ENCODE measurements at regions not wholly inside any gene's neighbourhood (a gene's known extent, or its start where the extent isn't known, plus 50 kb on each side); places are given as distances from the start of the nearest gene placed in this dataset.
"Not testable (repeated sequence)": the region's sequence is repeated elsewhere in the genome, so short reads cannot be mapped to it uniquely, and the experiment has no call there.

- TF ChIP-seq EZH2phosphoT487 (IDR thresholded peaks at IDR 0.05; ENCODE audit: insufficient read depth, low read depth); EZH2 (IDR thresholded peaks at IDR 0.05; ENCODE audit: insufficient read depth, poor library complexity, severe bottlenecking): not testable (repeated sequence)
Measured at GRCh38 chr6:167234576-167234975, 56.5 kb upstream of the UNC93A start.

All from GM23248 (cell line).